Keratinocyte (primary cell): ENCODE measurements at regions not wholly inside any gene's neighbourhood (a gene's known extent, or its start where the extent isn't known, plus 50 kb on each side); places are given as distances from the start of the nearest gene placed in this dataset.

ENCODE experiments used
- DNase-seq: peaks from one replicate; pipeline ENCODE4 v3.0.0-alpha.2; 2011; ENCODE audit warnings: low read depth, missing footprints, low spot score
- FAIRE-seq: peaks from 2 replicates; lab custom pipeline; 2011; peaks lifted over from hg19 to GRCh38; lab: Jason Lieb, UNC
- H2AFZ ChIP-seq: 2 replicates; pipeline ENCODE4 v1.6.0; 2012; ENCODE audit warnings: low read length, control low read depth, inconsistent platforms; ENCODE audit not compliant: control insufficient read depth
- H3K27ac ChIP-seq: 2 replicates; pipeline ENCODE4 v1.5.1; 2011; ENCODE audit warnings: low read length; ENCODE audit not compliant: control insufficient read depth, insufficient read depth
- H3K27me3 ChIP-seq: 3 replicates; pipeline ENCODE4 v1.6.0; 2011; ENCODE audit warnings: low read length; ENCODE audit not compliant: control insufficient read depth, insufficient read depth; ENCODE audit errors: extremely low read depth
- H3K36me3 ChIP-seq, 2 experiments: 2 replicates in 1 of 2; 3 replicates in 1 of 2; pipeline ENCODE4 v1.5.1; 2011; ENCODE audit warnings: low read length in 2 of 2, mild to moderate bottlenecking in 1 of 2; ENCODE audit not compliant: control insufficient read depth in 2 of 2, insufficient read depth in 2 of 2; ENCODE audit errors: extremely low read depth in 1 of 2
- H3K4me1 ChIP-seq: 3 replicates; pipeline ENCODE4 v1.5.1; 2011; ENCODE audit warnings: low read length; ENCODE audit not compliant: control insufficient read depth, insufficient read depth; ENCODE audit errors: extremely low read depth
- H3K4me2 ChIP-seq: 3 replicates; pipeline ENCODE4 v1.6.0; 2011; ENCODE audit warnings: low read depth, low read length; ENCODE audit not compliant: control insufficient read depth, insufficient read depth; ENCODE audit errors: extremely low read depth
- H3K4me3 ChIP-seq, 3 experiments: fragments of 200-600 bp in 1 of 3; sonication (generic) in 1 of 3; 2 replicates in 2 of 3; 3 replicates in 1 of 3; pipeline ENCODE4 v1.5.1; 2011 to 2016; ENCODE audit warnings: low read length in 3 of 3, mild to moderate bottlenecking in 3 of 3, control low read depth in 2 of 3, inconsistent platforms in 1 of 3, low read depth in 1 of 3, mixed read lengths in 1 of 3, mixed run types in 1 of 3, moderate library complexity in 1 of 3; ENCODE audit not compliant: control insufficient read depth in 2 of 3, insufficient read depth in 2 of 3; ENCODE audit errors: extremely low read depth in 1 of 3
- H3K79me2 ChIP-seq: 2 replicates; pipeline ENCODE4 v1.6.0; 2012; ENCODE audit warnings: low read length; ENCODE audit not compliant: control insufficient read depth, insufficient read depth
- H3K9ac ChIP-seq: 3 replicates; pipeline ENCODE4 v1.6.0; 2011; ENCODE audit warnings: low read length; ENCODE audit not compliant: control insufficient read depth, insufficient read depth; ENCODE audit errors: extremely low read depth
- H3K9me1 ChIP-seq: 3 replicates; pipeline ENCODE4 v1.6.0; 2011; ENCODE audit warnings: low read length; ENCODE audit not compliant: control insufficient read depth, insufficient read depth; ENCODE audit errors: extremely low read depth
- H3K9me3 ChIP-seq: 2 replicates; pipeline ENCODE4 v1.5.1; 2012; ENCODE audit warnings: low read depth, low read length; ENCODE audit not compliant: control insufficient read depth
- H4K20me1 ChIP-seq: 3 replicates; pipeline ENCODE4 v1.6.0; 2011; ENCODE audit warnings: low read length; ENCODE audit not compliant: control insufficient read depth, insufficient read depth; ENCODE audit errors: extremely low read depth
- EZH2 ChIP-seq: IDR thresholded peaks from one replicate; pipeline ENCODE4 v1.6.1; 2012; ENCODE audit warnings: inconsistent platforms, mild to moderate bottlenecking, low read length, moderate library complexity
- dilution Hi-C: fragments of 300-500 bp; cut with MboI; formaldehyde crosslinking; loops from one replicate; pipeline ENCODE4 v1.7.0; 2020; ENCODE audit warnings: low sequenced_read_pairs; ENCODE audit not compliant: extremely low pct_ligation_motif_present
- TF ChIP-seq, protein P1 (sequence below), 3 experiments: IDR thresholded peaks in 1 of 3; conservative IDR thresholded peaks in 1 of 3; optimal IDR thresholded peaks in 1 of 3; 2 replicates in 2 of 3; 3 replicates in 1 of 3; pipeline versions ENCODE3 to v1.5.1; 2011; ENCODE audit warnings: low read length in 3 of 3, mild to moderate bottlenecking in 3 of 3, moderate library complexity in 2 of 3, control low read depth in 1 of 3, inconsistent platforms in 1 of 3; ENCODE audit not compliant: insufficient read depth in 2 of 3; ENCODE audit errors: extremely low read depth in 1 of 3

DNA sequence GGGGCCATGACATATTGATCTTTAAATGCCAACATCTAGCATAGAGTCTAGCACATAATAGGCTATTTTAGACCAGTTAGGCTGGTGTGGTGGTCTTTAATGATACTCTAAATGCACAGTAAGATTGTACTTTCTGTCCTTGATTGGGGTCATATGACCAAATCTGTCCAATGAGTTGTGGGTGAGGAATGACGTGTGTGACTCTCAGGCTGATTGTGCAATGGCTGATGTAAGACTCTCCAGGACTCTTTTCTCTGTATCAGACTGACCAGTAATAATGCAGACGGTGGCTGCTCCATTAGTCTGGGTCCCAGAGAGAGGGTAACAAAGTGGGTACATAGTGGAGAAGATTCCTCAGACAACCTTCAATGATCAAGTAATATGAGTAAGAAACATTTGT is 541.6 kb upstream of the CAMK1G start:
- peak; percentile 5 for FAIRE-seq

DNA sequence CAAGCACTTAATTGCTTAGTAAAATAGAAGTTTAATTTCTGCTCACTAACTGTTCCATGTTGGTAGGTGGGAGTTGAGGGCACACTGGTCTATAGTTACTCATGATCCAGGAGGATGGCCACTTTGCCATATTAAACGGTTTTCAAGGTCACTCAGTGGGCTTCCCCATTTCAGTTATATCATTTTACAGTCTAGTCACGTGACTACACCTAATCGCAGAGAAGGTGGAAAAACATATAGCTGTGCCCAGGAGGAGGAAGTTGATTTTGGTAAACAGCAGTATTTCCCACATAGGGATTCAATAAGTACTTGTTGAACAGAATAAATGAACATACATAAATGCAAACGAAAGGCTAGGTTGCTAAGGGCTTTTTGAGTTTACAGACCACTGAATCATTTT is 541.1 kb upstream of the CAMK1G start:
- Histone ChIP-seq H3K4me1 (peaks cover 48% of the 10 kb centered on the region), H3K4me3 (no peak overlapping the region), H3K9me3 (no peaks in the 10 kb centered on the region), H4K20me1 (no peaks in the 10 kb centered on the region), H3K27me3 (no peaks in the 10 kb centered on the region), H2AFZ (no peak overlapping the region), H3K79me2 (no peaks in the 10 kb centered on the region), H3K9me1 (no peaks in the 10 kb centered on the region), H3K36me3 (no peaks in the 10 kb centered on the region), H3K9ac (no peak overlapping the region), H3K4me2 (no peak overlapping the region), H3K27ac (no peak overlapping the region)
- DNase-seq (no peak), FAIRE-seq (no peak)
- dilution Hi-C loops: no loop called here
- TF ChIP-seq, protein P1, sequence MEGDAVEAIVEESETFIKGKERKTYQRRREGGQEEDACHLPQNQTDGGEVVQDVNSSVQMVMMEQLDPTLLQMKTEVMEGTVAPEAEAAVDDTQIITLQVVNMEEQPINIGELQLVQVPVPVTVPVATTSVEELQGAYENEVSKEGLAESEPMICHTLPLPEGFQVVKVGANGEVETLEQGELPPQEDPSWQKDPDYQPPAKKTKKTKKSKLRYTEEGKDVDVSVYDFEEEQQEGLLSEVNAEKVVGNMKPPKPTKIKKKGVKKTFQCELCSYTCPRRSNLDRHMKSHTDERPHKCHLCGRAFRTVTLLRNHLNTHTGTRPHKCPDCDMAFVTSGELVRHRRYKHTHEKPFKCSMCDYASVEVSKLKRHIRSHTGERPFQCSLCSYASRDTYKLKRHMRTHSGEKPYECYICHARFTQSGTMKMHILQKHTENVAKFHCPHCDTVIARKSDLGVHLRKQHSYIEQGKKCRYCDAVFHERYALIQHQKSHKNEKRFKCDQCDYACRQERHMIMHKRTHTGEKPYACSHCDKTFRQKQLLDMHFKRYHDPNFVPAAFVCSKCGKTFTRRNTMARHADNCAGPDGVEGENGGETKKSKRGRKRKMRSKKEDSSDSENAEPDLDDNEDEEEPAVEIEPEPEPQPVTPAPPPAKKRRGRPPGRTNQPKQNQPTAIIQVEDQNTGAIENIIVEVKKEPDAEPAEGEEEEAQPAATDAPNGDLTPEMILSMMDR (optimal IDR thresholded peaks at IDR 0.05 in 1 of 3, IDR thresholded peaks at IDR 0.05 in 1 of 3, conservative IDR thresholded peaks at IDR 0.05 in 1 of 3; ENCODE audit: extremely low read depth in 1 of 3, insufficient read depth in 2 of 3, low read length in 3 of 3): no peak
- no peak for TF ChIP-seq EZH2

More for the DNA sequence above, 541.6 kb upstream of the CAMK1G start:
- no peak for DNase-seq
- Histone ChIP-seq H3K4me3 (no peak overlapping the region), H3K4me1 (peaks cover 50% of the 10 kb centered on the region), H3K9me3 (no peaks in the 10 kb centered on the region), H3K27ac (no peak overlapping the region), H2AFZ (no peak overlapping the region), H3K9ac (no peak overlapping the region), H3K36me3 (no peaks in the 10 kb centered on the region), H3K79me2 (no peaks in the 10 kb centered on the region), H4K20me1 (no peaks in the 10 kb centered on the region), H3K9me1 (no peaks in the 10 kb centered on the region), H3K27me3 (no peaks in the 10 kb centered on the region), H3K4me2 (no peak overlapping the region)
- TF ChIP-seq, protein P1 (optimal IDR thresholded peaks at IDR 0.05 in 1 of 3, IDR thresholded peaks at IDR 0.05 in 1 of 3, conservative IDR thresholded peaks at IDR 0.05 in 1 of 3; ENCODE audit: extremely low read depth in 1 of 3, insufficient read depth in 2 of 3, low read length in 3 of 3): no peak
- TF ChIP-seq EZH2: no peak
- dilution Hi-C loops: no loop called here
